ENCODE measurements at regions not wholly inside any gene's neighbourhood (a gene's known extent, or its start where the extent isn't known, plus 50 kb on each side); places are given as distances from the start of the nearest gene placed in this dataset.
A peak's percentile ranks its signal among the peaks of the same experiment; 100 is the strongest.

GRCh38 chr9:101791938-101792337, 53.5 kb upstream of the GRIN3A start:
- Histone ChIP-seq H3F3A (ENCODE audit: insufficient read depth) (no peaks in the 10 kb centered on the region), H3K9ac (ENCODE audit: low read length) (no peak overlapping the region), H3K4me3 (ENCODE audit: insufficient read depth, low read length, poor library complexity, severe bottlenecking) (no peak overlapping the region), H3K79me2 (ENCODE audit: insufficient read depth, low read length) (no peaks in the 10 kb centered on the region), H3K9me3 (ENCODE audit: insufficient read depth, low read length) (no peaks in the 10 kb centered on the region), H3K27me3 (ENCODE audit: low read length) (no peaks in the 10 kb centered on the region), H3K36me3 (ENCODE audit: low read length) (no peaks in the 10 kb centered on the region), H3K4me2 (ENCODE audit: low read depth, low read length, poor library complexity, severe bottlenecking) (no peak overlapping the region), H3K27ac (ENCODE audit: low read depth, low read length) (no peak overlapping the region), H3K9me2 (replicated peaks; ENCODE audit: insufficient read depth, low read length) (no peaks in the 10 kb centered on the region), H2AFZ (ENCODE audit: low read depth, low read length, severe bottlenecking) (no peak overlapping the region), H4K20me1 (ENCODE audit: low read depth, low read length) (no peaks in the 10 kb centered on the region)
- TF ChIP-seq CTCF (IDR thresholded peaks at IDR 0.05; ENCODE audit: insufficient read depth, low read length, poor library complexity, severe bottlenecking), result peak; percentile 43
- no peak for TF ChIP-seq EZH2phosphoT487 (conservative IDR thresholded peaks at IDR 0.05; ENCODE audit: low read length)

- H3K27me3 ChIP-seq (ENCODE audit: low read length), result no peaks in the 10 kb centered on the region
- no peak overlapping the region for H3K27ac ChIP-seq (ENCODE audit: low read depth, low read length)
- no peaks in the 10 kb centered on the region for H3K79me2 ChIP-seq (ENCODE audit: insufficient read depth, low read length)
- H3K9me3 ChIP-seq (ENCODE audit: insufficient read depth, low read length), result no peaks in the 10 kb centered on the region
- H3K4me2 ChIP-seq (ENCODE audit: low read depth, low read length, poor library complexity, severe bottlenecking), result no peak overlapping the region
- no peak overlapping the region for H3K9ac ChIP-seq (ENCODE audit: low read length)
- no peak overlapping the region for H3K4me3 ChIP-seq (ENCODE audit: insufficient read depth, low read length, poor library complexity, severe bottlenecking)
- TF ChIP-seq CTCF (IDR thresholded peaks at IDR 0.05; ENCODE audit: insufficient read depth, low read length, poor library complexity, severe bottlenecking), result no peak
- TF ChIP-seq EZH2phosphoT487 (conservative IDR thresholded peaks at IDR 0.05; ENCODE audit: low read length), result no peak
- H3F3A ChIP-seq (ENCODE audit: insufficient read depth), result no peaks in the 10 kb centered on the region
- H3K36me3 ChIP-seq (ENCODE audit: low read length), result no peaks in the 10 kb centered on the region
- H2AFZ ChIP-seq (ENCODE audit: low read depth, low read length, severe bottlenecking), result no peak overlapping the region
- no peaks in the 10 kb centered on the region for H3K9me2 ChIP-seq (replicated peaks; ENCODE audit: insufficient read depth, low read length)
- H4K20me1 ChIP-seq (ENCODE audit: low read depth, low read length), result no peaks in the 10 kb centered on the region
Observed at GRCh38 chr9:101791533-101791932, 53.1 kb upstream of the GRIN3A start.
